Omental fat pad (tissue), 3 donors: ENCODE measurements at regions not wholly inside any gene's neighbourhood (a gene's known extent, or its start where the extent isn't known, plus 50 kb on each side); places are given as distances from the start of the nearest gene placed in this dataset.

Source experiments
- ATAC-seq: fragments of 150-250 bp; one replicate; pipeline ENCODE4 v1.9.1; 2016; ENCODE audit warnings: mild to moderate bottlenecking, moderate library complexity; ENCODE audit not compliant: low FRiP score
- DNase-seq: peaks from one replicate; pipeline ENCODE4 v3.0.0-alpha.2; 2019; ENCODE audit warnings: low spot score
- TF ChIP-seq, protein P1 (sequence below), 3 donors: fragments of 450-650 bp; IDR thresholded peaks; one replicate each; pipeline ENCODE4 v1.5.1; 2016 to 2017; ENCODE audit warnings: antibody characterized with exemption in 3 of 3, mild to moderate bottlenecking in 3 of 3, moderate library complexity in 2 of 3

GRCh38 chr11:80655834-80656233, 1215.0 kb upstream of the TENM4 start:
- TF ChIP-seq, protein P1, sequence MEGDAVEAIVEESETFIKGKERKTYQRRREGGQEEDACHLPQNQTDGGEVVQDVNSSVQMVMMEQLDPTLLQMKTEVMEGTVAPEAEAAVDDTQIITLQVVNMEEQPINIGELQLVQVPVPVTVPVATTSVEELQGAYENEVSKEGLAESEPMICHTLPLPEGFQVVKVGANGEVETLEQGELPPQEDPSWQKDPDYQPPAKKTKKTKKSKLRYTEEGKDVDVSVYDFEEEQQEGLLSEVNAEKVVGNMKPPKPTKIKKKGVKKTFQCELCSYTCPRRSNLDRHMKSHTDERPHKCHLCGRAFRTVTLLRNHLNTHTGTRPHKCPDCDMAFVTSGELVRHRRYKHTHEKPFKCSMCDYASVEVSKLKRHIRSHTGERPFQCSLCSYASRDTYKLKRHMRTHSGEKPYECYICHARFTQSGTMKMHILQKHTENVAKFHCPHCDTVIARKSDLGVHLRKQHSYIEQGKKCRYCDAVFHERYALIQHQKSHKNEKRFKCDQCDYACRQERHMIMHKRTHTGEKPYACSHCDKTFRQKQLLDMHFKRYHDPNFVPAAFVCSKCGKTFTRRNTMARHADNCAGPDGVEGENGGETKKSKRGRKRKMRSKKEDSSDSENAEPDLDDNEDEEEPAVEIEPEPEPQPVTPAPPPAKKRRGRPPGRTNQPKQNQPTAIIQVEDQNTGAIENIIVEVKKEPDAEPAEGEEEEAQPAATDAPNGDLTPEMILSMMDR (IDR thresholded peaks at IDR 0.05): no peak
- ATAC-seq (no peak), DNase-seq (no peak)

DNA sequence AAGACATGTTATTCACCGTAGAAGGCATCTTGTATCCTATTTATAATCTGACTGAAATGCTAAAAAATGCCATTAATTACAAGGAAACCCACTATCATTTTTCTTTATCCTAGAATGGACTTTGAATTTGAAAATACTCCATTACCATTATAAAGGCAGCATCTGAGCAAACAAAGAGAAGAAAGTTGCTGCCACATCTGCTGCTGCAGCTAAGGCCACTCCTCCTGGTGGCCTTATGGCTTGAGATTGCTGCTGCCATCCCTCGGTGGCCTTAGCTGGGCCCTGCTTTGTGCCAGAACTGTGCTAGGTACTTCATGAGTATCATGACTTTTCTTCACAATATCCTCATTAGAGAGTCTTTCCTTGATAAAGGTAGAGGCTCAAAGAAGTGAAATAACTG, 1210.1 kb upstream of the TENM4 start:
- TF ChIP-seq, protein P1 (IDR thresholded peaks at IDR 0.05): no peak
- DNase-seq (no peak), ATAC-seq (no peak)

- DNase-seq: no peak
- no peak for ATAC-seq
- TF ChIP-seq, protein P1 (IDR thresholded peaks at IDR 0.05): no peak
These were observed 1208.4 kb upstream of the TENM4 start for GRCh38 chr11:80649186-80649585.

DNA sequence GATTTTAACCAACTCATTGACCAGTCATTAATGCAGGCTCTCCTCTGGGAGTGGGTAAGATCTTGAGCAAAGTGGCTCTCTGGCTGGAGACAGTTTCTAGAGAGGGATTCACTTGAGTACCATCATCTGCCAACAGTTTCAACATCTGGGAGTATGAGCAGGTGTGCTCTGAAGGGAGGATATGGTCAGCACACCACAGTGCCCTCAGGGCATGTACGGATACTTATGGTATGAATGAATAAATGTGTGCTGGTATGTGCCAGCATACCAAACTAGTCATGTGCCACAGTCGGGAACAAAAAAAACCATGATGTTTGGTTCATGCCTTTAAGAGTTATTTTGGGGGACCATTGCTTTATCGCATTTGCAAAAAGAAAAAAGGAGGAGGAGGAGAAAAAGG, 1197.5 kb upstream of the TENM4 start:
- ATAC-seq (no peak), DNase-seq (no peak)
- TF ChIP-seq, protein P1 (IDR thresholded peaks at IDR 0.05): no peak

DNA sequence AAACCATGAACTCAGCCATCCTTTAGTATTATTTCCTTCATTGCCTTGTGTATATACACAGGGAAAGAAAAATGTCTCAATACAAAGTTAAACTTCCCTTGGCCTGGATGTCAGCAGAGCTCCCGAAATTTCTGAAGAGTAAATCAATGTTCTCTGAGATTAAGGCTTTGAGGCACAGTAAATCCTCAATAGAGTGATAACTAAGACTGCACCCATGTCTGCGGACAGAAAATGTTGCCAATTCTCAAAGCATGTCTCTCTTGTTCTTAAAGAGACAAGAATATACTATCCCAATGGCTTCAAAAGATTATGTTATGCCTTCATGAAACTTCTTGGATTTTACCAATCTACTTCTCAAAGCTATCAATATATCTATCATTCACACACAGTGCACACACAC, 1196.7 kb upstream of the TENM4 start:
- TF ChIP-seq, protein P1 (IDR thresholded peaks at IDR 0.05): no peak
- DNase-seq: no peak
- no peak for ATAC-seq

DNA sequence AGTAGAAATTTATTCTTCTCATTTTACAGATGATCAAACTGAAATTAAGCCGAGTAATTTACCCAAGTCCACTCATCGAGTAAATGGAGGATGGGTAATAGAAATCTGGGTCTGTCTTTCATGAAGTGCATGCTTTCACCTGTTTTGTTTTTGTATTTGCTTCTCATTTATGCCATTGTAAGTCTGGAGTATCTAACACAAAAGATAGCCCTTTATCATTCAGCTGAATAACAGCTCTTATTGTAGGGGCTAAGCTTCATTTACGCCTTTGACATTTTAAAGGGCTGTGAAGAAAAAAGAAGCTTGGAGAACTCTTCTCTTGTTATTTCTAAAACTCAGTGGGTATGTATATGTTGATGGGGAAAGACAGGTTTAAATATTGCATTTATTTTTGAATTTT, 1196.2 kb upstream of the TENM4 start:
- DNase-seq (no peak), ATAC-seq (no peak)
- TF ChIP-seq, protein P1 (IDR thresholded peaks at IDR 0.05): no peak

DNA sequence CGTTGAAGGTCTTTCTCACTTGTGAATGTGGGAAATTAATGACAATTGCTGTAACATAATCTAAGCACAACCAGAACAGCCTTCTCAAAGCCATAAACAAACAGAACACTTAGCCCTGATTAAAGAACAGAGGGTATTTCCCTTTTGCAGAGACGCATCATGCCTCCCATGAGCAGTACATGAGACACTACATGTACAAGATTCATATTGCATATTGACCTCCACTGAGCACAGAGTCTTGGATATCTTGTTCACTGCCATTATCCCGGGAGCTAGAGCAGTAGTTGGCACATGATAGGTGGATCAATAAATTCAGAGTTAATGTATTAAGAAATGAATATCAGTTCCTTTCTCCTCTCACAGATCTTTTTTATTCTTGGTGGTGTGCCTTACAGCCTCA, 1194.3 kb upstream of the TENM4 start:
- TF ChIP-seq, protein P1 (IDR thresholded peaks at IDR 0.05): no peak
- DNase-seq: no peak
- ATAC-seq: no peak
